HG02588 (cell line): ENCODE measurements at regions not wholly inside any gene's neighbourhood (a gene's known extent, or its start where the extent isn't known, plus 50 kb on each side); places are given as distances from the start of the nearest gene placed in this dataset.
"Not testable (repeated sequence)": the region's sequence is repeated elsewhere in the genome, so short reads cannot be mapped to it uniquely, and the experiment has no call there.

Experiments
- ATAC-seq: cut with Tn5 transposase; IDR thresholded peaks from one replicate; pipeline ENCODE4 v1.9.1; 2021; ENCODE audit warnings: mild to moderate bottlenecking, moderate library complexity; ENCODE audit not compliant: unreplicated experiment

- no peak for ATAC-seq
Measured at GRCh38 chr3:190193210-190193609, 72.5 kb upstream of the P3H2 start.

- ATAC-seq, result no peak
Measured at GRCh38 chr3:190192739-190193138, 72.0 kb upstream of the P3H2 start.

GRCh38 chr3:190192087-190192486, 71.4 kb upstream of the P3H2 start:
- ATAC-seq, result no peak

GRCh38 chr3:190188197-190188596, 67.5 kb upstream of the P3H2 start:
- ATAC-seq, result no peak

- no peak for ATAC-seq
Measured at GRCh38 chr3:190183121-190183520, 62.4 kb upstream of the P3H2 start.

GRCh38 chr3:190182418-190183043, 61.8 kb upstream of the P3H2 start:
- no peak for ATAC-seq

- no peak for ATAC-seq
Measured at GRCh38 chr3:190180268-190180667, 59.6 kb upstream of the P3H2 start.

- ATAC-seq, result no peak
Measured at GRCh38 chr3:190178779-190179178, 58.1 kb upstream of the P3H2 start.

GRCh38 chr3:190176933-190177525, 56.3 kb upstream of the P3H2 start:
- not testable (repeated sequence) for ATAC-seq

GRCh38 chr3:190176106-190176505, 55.4 kb upstream of the P3H2 start:
- ATAC-seq, result not testable (repeated sequence)

- no peak for ATAC-seq
Measured at GRCh38 chr3:190175490-190175889, 54.8 kb upstream of the P3H2 start.

- no peak for ATAC-seq
Measured at GRCh38 chr3:190174471-190174870, 53.8 kb upstream of the P3H2 start.

GRCh38 chr3:190173426-190173825, 52.7 kb upstream of the P3H2 start:
- no peak for ATAC-seq

GRCh38 chr3:190172751-190173150, 52.1 kb upstream of the P3H2 start:
- no peak for ATAC-seq
